OCI-LY7 (cell line): ENCODE measurements at regions not wholly inside any gene's neighbourhood (a gene's known extent, or its start where the extent isn't known, plus 50 kb on each side); places are given as distances from the start of the nearest gene placed in this dataset.

ENCODE experiments used
- BruUV-seq: library from RNA; stranded (reverse); fragments of 400-500 nt; replicated peaks from 2 replicates; lab custom pipeline; 2021; lab: Mats Ljungman, UMichigan
- CTCF ChIA-PET: fragments of 300-600 bp; sonication (Branson Sonifier 250); formaldehyde crosslinking; loops from one replicate; lab custom pipeline; 2022; ENCODE audit warnings: antibody characterized with exemption; ENCODE audit not compliant: unreplicated experiment; lab: Charles Lee
- POLR2A ChIA-PET: fragments of 300-600 bp; sonication (Branson Sonifier 250); formaldehyde crosslinking; loops from one replicate; lab custom pipeline; 2022; ENCODE audit warnings: antibody characterized with exemption; lab: Charles Lee
- DNase-seq: peaks from one replicate; pipeline ENCODE4 v3.0.0-alpha.2; 2015; ENCODE audit warnings: low spot score
- H2AFZ ChIP-seq: fragments of 200-600 bp; sonication (generic), shearing (Covaris generic); 2 replicates; pipeline ENCODE4 v1.6.1; 2014; ENCODE audit warnings: mild to moderate bottlenecking, antibody characterized with exemption, low read length, moderate library complexity
- H3K27ac ChIP-seq: fragments of 200-600 bp; sonication (generic); 2 replicates; pipeline ENCODE4 v1.5.1; 2014; ENCODE audit warnings: mixed run types, low read depth, mild to moderate bottlenecking, moderate library complexity, low read length, inconsistent platforms; ENCODE audit not compliant: poor library complexity, severe bottlenecking
- H3K36me3 ChIP-seq: fragments of 200-600 bp; sonication (generic); 2 replicates; pipeline ENCODE4 v1.6.1; 2014; ENCODE audit warnings: mild to moderate bottlenecking, antibody characterized with exemption, low read length, moderate library complexity, mixed read lengths; ENCODE audit not compliant: insufficient read depth
- H3K4me1 ChIP-seq: fragments of 200-600 bp; sonication (generic); 2 replicates; pipeline ENCODE4 v1.5.1; 2014; ENCODE audit warnings: mild to moderate bottlenecking, low read length; ENCODE audit not compliant: insufficient read depth, poor library complexity, severe bottlenecking
- H3K4me2 ChIP-seq: fragments of 200-600 bp; sonication (generic); 2 replicates; pipeline ENCODE4 v1.6.1; 2014; ENCODE audit warnings: mild to moderate bottlenecking, low read length
- H3K4me3 ChIP-seq: fragments of 200-600 bp; sonication (generic); 2 replicates; pipeline ENCODE4 v1.5.1; 2014; ENCODE audit warnings: mild to moderate bottlenecking, low read depth, low read length; ENCODE audit not compliant: poor library complexity, severe bottlenecking
- H3K79me2 ChIP-seq: fragments of 200-600 bp; sonication (generic); 2 replicates; pipeline ENCODE4 v1.6.1; 2016; ENCODE audit warnings: low read depth, mild to moderate bottlenecking, low read length, moderate library complexity, mixed read lengths; ENCODE audit not compliant: insufficient read depth
- H3K9me2 ChIP-seq: fragments of 200-600 bp; sonication (generic); 2 replicates; pipeline ENCODE4 v1.6.1; 2016; ENCODE audit warnings: mild to moderate bottlenecking, low read length, mixed read lengths; ENCODE audit not compliant: insufficient read depth
- H3K9me3 ChIP-seq: fragments of 200-600 bp; sonication (generic); 2 replicates; pipeline ENCODE4 v1.6.1; 2014; ENCODE audit warnings: mild to moderate bottlenecking, mixed run types, low read length, mixed read lengths
- H4K20me1 ChIP-seq: fragments of 200-600 bp; sonication (generic); 2 replicates; pipeline ENCODE4 v1.6.1; 2014; ENCODE audit warnings: mild to moderate bottlenecking, antibody characterized with exemption, low read length, moderate library complexity, mixed read lengths; ENCODE audit not compliant: insufficient read depth
- CTCF ChIP-seq: fragments of 200-600 bp; sonication (generic); conservative IDR thresholded peaks from 2 replicates; pipeline ENCODE4 v1.5.1; 2014; ENCODE audit warnings: mild to moderate bottlenecking, antibody characterized with exemption, low read length, moderate library complexity, mixed read lengths
- EZH2phosphoT487 ChIP-seq: fragments of 200-600 bp; sonication (generic); IDR thresholded peaks from 2 replicates; pipeline ENCODE4 v1.6.1; 2018; ENCODE audit warnings: low read depth, borderline replicate concordance, mild to moderate bottlenecking, mixed run types, antibody characterized with exemption, low read length, moderate library complexity, mixed read lengths
- intact Hi-C: fragments of 100-400 bp; cut with micrococcal nuclease; formaldehyde crosslinking; loops from one replicate; pipeline ENCODE4 v1.10.0; 2022; ENCODE audit not compliant: unreplicated experiment

GRCh38 chr5:57778501-57779091 lies 296.0 kb upstream of the ACTBL2 start:
- ChIA-PET POLR2A (interaction anchor here (0.6 kb wide), 1 partner anchor 664 kb away, joined by 3 read pairs; no protein-coding TSS in a partner anchor), CTCF (no interaction called here)
- no TSS peak for BruUV-seq
- H4K20me1 ChIP-seq, result no peaks in the 10 kb centered on the region
- no peak overlapping the region for H3K27ac ChIP-seq
- no peak overlapping the region for H2AFZ ChIP-seq
- DNase-seq, result no peak
- TF ChIP-seq CTCF (no peak), EZH2phosphoT487 (no peak)
- H3K4me1 ChIP-seq, result no peaks in the 10 kb centered on the region
- H3K4me3 ChIP-seq, result no peak overlapping the region
- no peaks in the 10 kb centered on the region for H3K9me3 ChIP-seq
- H3K36me3 ChIP-seq, result no peaks in the 10 kb centered on the region
- no peak overlapping the region for H3K4me2 ChIP-seq
- H3K9me2 ChIP-seq, result no peaks in the 10 kb centered on the region
- intact Hi-C loops, result loop anchor here (1.0 kb wide), 1 partner anchor 684 kb away; no protein-coding TSS in a partner anchor
- H3K79me2 ChIP-seq, result no peaks in the 10 kb centered on the region

- POLR2A ChIA-PET, result no interaction called here
- Histone ChIP-seq H3K4me1 (no peaks in the 10 kb centered on the region), H3K4me2 (no peak overlapping the region), H2AFZ (no peak overlapping the region), H3K9me2 (no peaks in the 10 kb centered on the region), H3K9me3 (no peaks in the 10 kb centered on the region), H3K36me3 (no peaks in the 10 kb centered on the region), H4K20me1 (no peaks in the 10 kb centered on the region), H3K27ac (no peak overlapping the region), H3K4me3 (no peak overlapping the region), H3K79me2 (no peaks in the 10 kb centered on the region)
- intact Hi-C loops, result no loop called here
- BruUV-seq, result no TSS peak
- TF ChIP-seq EZH2phosphoT487 (no peak), CTCF (no peak)
- no peak for DNase-seq
- CTCF ChIA-PET, result no interaction called here
These were observed 294.6 kb upstream of the ACTBL2 start for GRCh38 chr5:57777174-57777581.

GRCh38 chr5:57776035-57776434 lies 293.4 kb upstream of the ACTBL2 start:
- no peaks in the 10 kb centered on the region for H3K9me2 ChIP-seq
- TF ChIP-seq EZH2phosphoT487, result no peak
- no peak for TF ChIP-seq CTCF
- ChIA-PET CTCF (no interaction called here), POLR2A (no interaction called here)
- no peaks in the 10 kb centered on the region for H3K36me3 ChIP-seq
- no peaks in the 10 kb centered on the region for H3K79me2 ChIP-seq
- H2AFZ ChIP-seq, result no peak overlapping the region
- intact Hi-C loops, result no loop called here
- H3K9me3 ChIP-seq, result no peaks in the 10 kb centered on the region
- H4K20me1 ChIP-seq, result no peaks in the 10 kb centered on the region
- no TSS peak for BruUV-seq
- DNase-seq, result no peak
- no peak overlapping the region for H3K4me2 ChIP-seq
- no peaks in the 10 kb centered on the region for H3K4me1 ChIP-seq
- no peak overlapping the region for H3K27ac ChIP-seq
- H3K4me3 ChIP-seq, result no peak overlapping the region
